B cell (primary cell): ENCODE measurements at regions not wholly inside any gene's neighbourhood (a gene's known extent, or its start where the extent isn't known, plus 50 kb on each side); places are given as distances from the start of the nearest gene placed in this dataset.

Experiments used
- ATAC-seq: fragments of 200-7000 bp; cut with Tn5 transposase; one replicate; pipeline ENCODE4 v1.10.0; 2021; ENCODE audit warnings: low read depth, mild to moderate bottlenecking, moderate number of reproducible peaks, moderate library complexity
- CTCF ChIA-PET: fragments of 350-600 bp; sonication (Branson Sonifier 250); formaldehyde crosslinking; loops from one replicate; lab custom pipeline; 2021; ENCODE audit warnings: antibody characterized with exemption, inconsistent platforms; lab: Charles Lee
- POLR2A ChIA-PET: fragments of 350-600 bp; sonication (Branson Sonifier 250); formaldehyde crosslinking; loops from one replicate; lab custom pipeline; 2021; ENCODE audit warnings: antibody characterized with exemption; lab: Charles Lee
- DNase-seq: peaks from one replicate; pipeline ENCODE4 v3.0.0; 2013
- H2AFZ ChIP-seq: 2 replicates; pipeline ENCODE4 v1.6.1; 2012; ENCODE audit warnings: mild to moderate bottlenecking, low read depth, low read length; ENCODE audit not compliant: insufficient read depth, poor library complexity, severe bottlenecking
- H3K27ac ChIP-seq, 2 donors: 1 replicate in 1 of 2; 2 replicates in 1 of 2; pipeline ENCODE4 v1.5.1; 2012 to 2013; ENCODE audit warnings: low read length in 2 of 2, mild to moderate bottlenecking in 2 of 2, moderate library complexity in 1 of 2
- H3K27me3 ChIP-seq, 4 experiments: fragments of 200-600 bp in 1 of 4; sonication (generic) in 1 of 4; replicated peaks in 1 of 4; 1 replicate in 2 of 4; 2 replicates in 2 of 4; pipeline versions ENCODE4 v1.6.1 to v1.7.0; 2013 to 2016; ENCODE audit warnings: low read length in 3 of 4, mild to moderate bottlenecking in 2 of 4, mixed read lengths in 1 of 4, moderate library complexity in 1 of 4; ENCODE audit not compliant: insufficient read depth in 4 of 4, control insufficient read depth in 3 of 4; ENCODE audit errors: control extremely low read depth in 1 of 4
- H3K36me3 ChIP-seq, 2 experiments: replicated peaks in 1 of 2; 1 replicate in 1 of 2; 2 replicates in 1 of 2; pipeline versions ENCODE4 v1.6.1 to v1.7.1; 2013; ENCODE audit warnings: low read length in 1 of 2; ENCODE audit not compliant: insufficient read depth in 2 of 2, control insufficient read depth in 1 of 2; ENCODE audit errors: control extremely low read depth in 1 of 2, extremely low read depth in 1 of 2
- H3K4me1 ChIP-seq, 2 donors: fragments of 200-600 bp in 1 of 2; sonication (generic) in 1 of 2; 1 replicate in 1 of 2; 2 replicates in 1 of 2; pipeline versions ENCODE4 v1.5.1 to v1.6.1; 2013 to 2017; ENCODE audit warnings: low read length in 2 of 2; ENCODE audit not compliant: control insufficient read depth in 2 of 2, insufficient read depth in 2 of 2
- H3K4me2 ChIP-seq: replicated peaks from 2 replicates; pipeline ENCODE3; 2012; ENCODE audit warnings: mild to moderate bottlenecking, low read depth, low read length; ENCODE audit not compliant: poor library complexity, severe bottlenecking
- H3K4me3 ChIP-seq, 5 experiments: fragments of 200-600 bp in 1 of 5; sonication (generic) in 1 of 5; 1 replicate in 3 of 5; 2 replicates in 2 of 5; pipeline versions ENCODE4 v1.5.1 to v1.7.0; 2011 to 2016; ENCODE audit warnings: low read length in 4 of 5, mild to moderate bottlenecking in 4 of 5, low read depth in 2 of 5, control low read depth in 1 of 5, moderate library complexity in 1 of 5; ENCODE audit not compliant: insufficient read depth in 1 of 5; ENCODE audit errors: control extremely low read depth in 1 of 5, extremely low read depth in 1 of 5
- H3K79me2 ChIP-seq: fragments of 200-600 bp; sonication (generic); one replicate; pipeline ENCODE4 v1.6.0; 2016; ENCODE audit warnings: low read length; ENCODE audit not compliant: control insufficient read depth, insufficient read depth
- H3K9ac ChIP-seq: fragments of 200-600 bp; sonication (generic); 2 replicates; pipeline ENCODE4 v1.6.1; 2017; ENCODE audit warnings: mild to moderate bottlenecking, low read length, moderate library complexity
- H3K9me3 ChIP-seq, 3 donors: one replicate each; pipeline versions ENCODE4 v1.6.1 to v1.7.1; 2013; ENCODE audit warnings: low read length in 2 of 3; ENCODE audit not compliant: control insufficient read depth in 2 of 3, insufficient read depth in 1 of 3; ENCODE audit errors: control extremely low read depth in 1 of 3
- H4K20me1 ChIP-seq: 2 replicates; pipeline ENCODE4 v1.6.0; 2012; ENCODE audit warnings: mild to moderate bottlenecking, low read length; ENCODE audit not compliant: insufficient read depth, control insufficient read depth, poor library complexity, severe bottlenecking
- H3K27ac Mint-ChIP-seq: one replicate; pipeline ENCODE4 v1.8.0; 2021; ENCODE audit warnings: mixed read lengths
- H3K27me3 Mint-ChIP-seq: one replicate; pipeline ENCODE4 v1.8.0; 2021; ENCODE audit warnings: mixed read lengths
- H3K4me1 Mint-ChIP-seq: one replicate; pipeline ENCODE4 v1.8.0; 2021; ENCODE audit warnings: mixed read lengths
- H3K4me3 Mint-ChIP-seq: one replicate; pipeline ENCODE4 v1.8.0; 2021; ENCODE audit warnings: mixed read lengths
- H3K9me3 Mint-ChIP-seq: one replicate; pipeline ENCODE4 v1.8.0; 2022; ENCODE audit warnings: mixed read lengths; ENCODE audit not compliant: insufficient read depth
- EZH2 ChIP-seq: IDR thresholded peaks from 2 replicates; pipeline ENCODE4 v1.6.1; 2012; ENCODE audit warnings: borderline replicate concordance, low read depth, mild to moderate bottlenecking, moderate library complexity, low read length; ENCODE audit not compliant: insufficient read depth, poor library complexity, severe bottlenecking
- whole genome bisulfite sequencing: methylation state at CpG from one replicate; pipeline ENCODE4 v1.1.5; 2013; ENCODE audit warnings: missing lambda C conversion rate; ENCODE audit not compliant: insufficient coverage; 5-methylcytosine and 5-hydroxymethylcytosine counted together
- intact Hi-C: fragments of 100-400 bp; cut with micrococcal nuclease; formaldehyde crosslinking; loops from one replicate; pipeline ENCODE4 v1.10.0; 2022
- TF ChIP-seq, protein P1 (sequence below): fragments of 200-600 bp; IDR thresholded peaks from one replicate; pipeline ENCODE4 v1.8.0; 2022; ENCODE audit warnings: antibody characterized with exemption, mild to moderate bottlenecking

DNA sequence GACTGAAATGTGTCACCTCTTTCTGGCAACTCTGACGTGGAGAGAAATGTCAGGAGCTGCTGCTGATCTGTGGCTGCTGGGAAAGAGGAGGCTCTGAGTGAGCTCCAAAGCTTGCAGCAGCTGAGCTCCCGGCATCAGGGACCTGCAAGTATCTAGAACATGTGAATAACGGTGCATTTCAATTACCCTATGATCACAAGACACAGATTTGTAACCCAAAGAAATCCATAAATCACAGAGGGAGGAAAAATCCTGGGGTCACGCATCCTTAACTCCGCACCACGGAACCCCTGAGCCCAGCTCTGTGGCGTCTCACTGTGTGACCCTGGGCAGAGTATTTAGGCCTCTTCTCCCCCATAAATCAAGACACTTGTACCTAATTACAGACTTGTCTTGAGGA, 139.8 kb downstream of the IRX2 start:
- no peak overlapping the region for H2AFZ ChIP-seq
- H3K4me1 ChIP-seq, result no peaks in the 10 kb centered on the region
- Mint-ChIP-seq H3K27ac (no peak overlapping the region), H3K27me3 (no peaks in the 10 kb centered on the region), H3K4me3 (no peak overlapping the region), H3K9me3 (peaks cover 5% of the 10 kb centered on the region), H3K4me1 (no peaks in the 10 kb centered on the region)
- H3K9ac ChIP-seq, result no peak overlapping the region
- intact Hi-C loops, result no loop called here
- no peaks in the 10 kb centered on the region for H3K27me3 ChIP-seq
- H3K79me2 ChIP-seq, result no peaks in the 10 kb centered on the region
- H3K9me3 ChIP-seq, result peaks cover 0 to 33% (median 0%) of the 10 kb centered on the region in 3 donors
- no peak overlapping the region for H3K4me3 ChIP-seq
- CTCF ChIA-PET, result interaction anchor here (1.0 kb wide), 1 partner anchor 11 kb away, joined by 3 read pairs; no protein-coding TSS in a partner anchor
- H3K27ac ChIP-seq, result no peak overlapping the region
- 69% methylated on average over 3 of the region's 7 CpGs for WGBS
- ATAC-seq (no peak), DNase-seq (no peak)
- POLR2A ChIA-PET, result no interaction called here
- TF ChIP-seq EZH2, result no peak
- TF ChIP-seq, protein P1, sequence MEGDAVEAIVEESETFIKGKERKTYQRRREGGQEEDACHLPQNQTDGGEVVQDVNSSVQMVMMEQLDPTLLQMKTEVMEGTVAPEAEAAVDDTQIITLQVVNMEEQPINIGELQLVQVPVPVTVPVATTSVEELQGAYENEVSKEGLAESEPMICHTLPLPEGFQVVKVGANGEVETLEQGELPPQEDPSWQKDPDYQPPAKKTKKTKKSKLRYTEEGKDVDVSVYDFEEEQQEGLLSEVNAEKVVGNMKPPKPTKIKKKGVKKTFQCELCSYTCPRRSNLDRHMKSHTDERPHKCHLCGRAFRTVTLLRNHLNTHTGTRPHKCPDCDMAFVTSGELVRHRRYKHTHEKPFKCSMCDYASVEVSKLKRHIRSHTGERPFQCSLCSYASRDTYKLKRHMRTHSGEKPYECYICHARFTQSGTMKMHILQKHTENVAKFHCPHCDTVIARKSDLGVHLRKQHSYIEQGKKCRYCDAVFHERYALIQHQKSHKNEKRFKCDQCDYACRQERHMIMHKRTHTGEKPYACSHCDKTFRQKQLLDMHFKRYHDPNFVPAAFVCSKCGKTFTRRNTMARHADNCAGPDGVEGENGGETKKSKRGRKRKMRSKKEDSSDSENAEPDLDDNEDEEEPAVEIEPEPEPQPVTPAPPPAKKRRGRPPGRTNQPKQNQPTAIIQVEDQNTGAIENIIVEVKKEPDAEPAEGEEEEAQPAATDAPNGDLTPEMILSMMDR, result no peak
- H3K4me2 ChIP-seq, result no peak overlapping the region
- no peaks in the 10 kb centered on the region for H3K36me3 ChIP-seq
- H4K20me1 ChIP-seq, result no peaks in the 10 kb centered on the region

DNA sequence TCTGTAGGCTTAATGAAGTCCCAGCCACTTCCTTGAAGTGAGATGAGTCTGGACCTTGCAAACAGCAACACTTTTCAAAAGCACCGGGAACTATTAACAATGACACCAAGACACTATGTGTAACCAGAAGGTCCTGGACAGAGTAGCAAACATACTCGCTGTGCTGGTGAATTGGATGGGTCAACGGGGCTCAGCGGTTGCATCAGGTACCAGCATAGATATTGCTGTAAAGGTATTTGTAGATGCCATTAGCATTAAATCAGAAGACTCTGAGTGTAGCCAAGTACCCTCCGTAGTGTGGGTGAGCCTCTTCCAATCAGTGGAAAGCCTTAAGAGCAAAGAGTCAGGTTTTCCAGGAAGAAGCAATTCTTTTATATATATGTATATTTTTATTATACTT, 140.5 kb downstream of the IRX2 start:
- ATAC-seq, result no peak
- Mint-ChIP-seq H3K27ac (no peak overlapping the region), H3K4me1 (no peaks in the 10 kb centered on the region), H3K4me3 (no peak overlapping the region), H3K9me3 (peaks cover 5% of the 10 kb centered on the region), H3K27me3 (no peaks in the 10 kb centered on the region)
- Histone ChIP-seq H3K4me1 (no peaks in the 10 kb centered on the region), H3K9ac (no peak overlapping the region), H3K9me3 (peaks cover 0 to 34% (median 0%) of the 10 kb centered on the region in 3 donors), H3K27ac (no peak overlapping the region), H3K4me2 (no peak overlapping the region), H3K36me3 (no peaks in the 10 kb centered on the region), H3K27me3 (no peaks in the 10 kb centered on the region), H3K4me3 (no peak overlapping the region), H4K20me1 (no peaks in the 10 kb centered on the region), H2AFZ (no peak overlapping the region), H3K79me2 (no peaks in the 10 kb centered on the region)
- ChIA-PET POLR2A (no interaction called here), CTCF (interaction anchor here (1.0 kb wide), 1 partner anchor 12 kb away, joined by 3 read pairs; no protein-coding TSS in a partner anchor)
- DNase-seq, result no peak
- intact Hi-C loops, result no loop called here
- WGBS, result 92% methylated on average over 3 of the region's 5 CpGs
- TF ChIP-seq EZH2, result no peak
- TF ChIP-seq, protein P1, result no peak
